Sigmoid colon (tissue), 6 donors: ENCODE measurements at regions not wholly inside any gene's neighbourhood (a gene's known extent, or its start where the extent isn't known, plus 50 kb on each side); places are given as distances from the start of the nearest gene placed in this dataset.

Experiments used
- DNase-seq: peaks from one replicate; pipeline ENCODE4 v3.0.0-alpha.2; 2019
- H3K27ac ChIP-seq, 4 donors: fragments of 200-600 bp; sonication (generic); one replicate each; pipeline ENCODE4 v1.5.1; 2016 to 2019; ENCODE audit warnings: mild to moderate bottlenecking in 1 of 4
- H3K27me3 ChIP-seq, 3 donors: fragments of 200-600 bp; sonication (generic); one replicate each; pipeline ENCODE4 v1.5.1; 2019; ENCODE audit warnings: mild to moderate bottlenecking in 1 of 3
- H3K36me3 ChIP-seq, 4 donors: fragments of 200-600 bp; sonication (generic); one replicate each; pipeline ENCODE4 v1.5.1; 2016 to 2019
- H3K4me1 ChIP-seq, 4 donors: fragments of 200-600 bp; sonication (generic); one replicate each; pipeline ENCODE4 v1.5.1; 2017 to 2019
- H3K4me3 ChIP-seq, 4 donors: fragments of 200-600 bp; sonication (generic); one replicate each; pipeline ENCODE4 v1.5.1; 2017 to 2019; ENCODE audit warnings: mild to moderate bottlenecking in 2 of 4, moderate library complexity in 1 of 4
- H3K9me3 ChIP-seq, 4 donors: fragments of 200-600 bp in 3 of 4; sonication (generic) in 3 of 4; one replicate each; pipeline versions ENCODE4 v1.5.1 to v1.6.1; 2013 to 2019
- EP300 ChIP-seq, 4 donors: sonication (generic); formaldehyde crosslinking; IDR thresholded peaks; one replicate each; pipeline ENCODE4 v1.6.1; 2017; ENCODE audit warnings: antibody characterized with exemption in 4 of 4
- POLR2A ChIP-seq, 2 donors: fragments of 450-650 bp; IDR thresholded peaks; one replicate each; pipeline ENCODE4 v1.6.1; 2016; ENCODE audit warnings: antibody characterized with exemption in 2 of 2, mild to moderate bottlenecking in 2 of 2, moderate library complexity in 2 of 2
- POLR2AphosphoS5 ChIP-seq, 4 donors: sonication (generic); formaldehyde crosslinking; IDR thresholded peaks; one replicate each; pipeline ENCODE4 v1.6.1; 2017; ENCODE audit warnings: antibody characterized with exemption in 4 of 4
- WGBS, 2 donors: extraction: QIAGEN DNeasy Blood & Tissue Kit; methylation state at CpG; one replicate each; pipeline ENCODE4 v1.1.7; 2013; 5-methylcytosine and 5-hydroxymethylcytosine counted together
- intact Hi-C: fragments of 100-400 bp; cut with DNase I; formaldehyde crosslinking; loops from one replicate; pipeline ENCODE4 v1.15.1; 2023
- TF ChIP-seq, protein P1 (sequence below), 4 experiments: fragments of 450-650 bp in 3 of 4; fragments of 200-600 bp in 1 of 4; IDR thresholded peaks; one replicate each; pipeline ENCODE4 v1.5.1; 2016 to 2019; ENCODE audit warnings: antibody characterized with exemption in 4 of 4, mild to moderate bottlenecking in 3 of 4, moderate library complexity in 2 of 4
- donor health status: healthy with polysubstance abuse.
- donor health status: healthy.

DNA sequence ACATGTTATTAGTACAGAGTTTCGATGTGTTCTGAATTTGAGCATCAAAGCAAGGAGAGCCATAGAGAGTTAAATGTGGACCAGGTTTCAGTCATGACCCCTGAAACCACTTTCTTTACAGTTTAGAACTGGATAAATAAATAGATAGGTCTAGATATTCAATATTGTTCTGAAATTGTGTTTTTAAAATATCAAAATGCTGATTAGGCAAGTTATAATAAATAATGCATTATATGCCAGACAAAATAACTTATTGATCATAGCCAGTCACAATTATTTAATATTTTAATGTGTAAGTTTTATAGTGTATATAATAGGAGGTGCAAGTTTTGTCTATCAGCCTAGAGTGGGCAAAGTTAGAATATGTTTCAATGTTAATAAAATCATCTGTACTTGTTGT, 569.5 kb downstream of the METTL15 start:
- H3K4me3 ChIP-seq, result no peak overlapping the region
- TF ChIP-seq, protein P1, sequence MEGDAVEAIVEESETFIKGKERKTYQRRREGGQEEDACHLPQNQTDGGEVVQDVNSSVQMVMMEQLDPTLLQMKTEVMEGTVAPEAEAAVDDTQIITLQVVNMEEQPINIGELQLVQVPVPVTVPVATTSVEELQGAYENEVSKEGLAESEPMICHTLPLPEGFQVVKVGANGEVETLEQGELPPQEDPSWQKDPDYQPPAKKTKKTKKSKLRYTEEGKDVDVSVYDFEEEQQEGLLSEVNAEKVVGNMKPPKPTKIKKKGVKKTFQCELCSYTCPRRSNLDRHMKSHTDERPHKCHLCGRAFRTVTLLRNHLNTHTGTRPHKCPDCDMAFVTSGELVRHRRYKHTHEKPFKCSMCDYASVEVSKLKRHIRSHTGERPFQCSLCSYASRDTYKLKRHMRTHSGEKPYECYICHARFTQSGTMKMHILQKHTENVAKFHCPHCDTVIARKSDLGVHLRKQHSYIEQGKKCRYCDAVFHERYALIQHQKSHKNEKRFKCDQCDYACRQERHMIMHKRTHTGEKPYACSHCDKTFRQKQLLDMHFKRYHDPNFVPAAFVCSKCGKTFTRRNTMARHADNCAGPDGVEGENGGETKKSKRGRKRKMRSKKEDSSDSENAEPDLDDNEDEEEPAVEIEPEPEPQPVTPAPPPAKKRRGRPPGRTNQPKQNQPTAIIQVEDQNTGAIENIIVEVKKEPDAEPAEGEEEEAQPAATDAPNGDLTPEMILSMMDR (IDR thresholded peaks at IDR 0.05), result no peak
- TF ChIP-seq EP300 (IDR thresholded peaks at IDR 0.05) (no peak), POLR2AphosphoS5 (IDR thresholded peaks at IDR 0.05) (no peak), POLR2A (IDR thresholded peaks at IDR 0.05) (no peak)
- no peaks in the 10 kb centered on the region for H3K27me3 ChIP-seq
- DNase-seq, result no peak
- no peaks in the 10 kb centered on the region for H3K4me1 ChIP-seq
- whole genome bisulfite sequencing, 2 donors, result 95 to 97% methylated on average over 1 of the region's 1 CpG
- no peaks in the 10 kb centered on the region for H3K36me3 ChIP-seq
- H3K9me3 ChIP-seq, result no peaks in the 10 kb centered on the region
- intact Hi-C loops, result no loop called here
- no peak overlapping the region for H3K27ac ChIP-seq

- no peak for DNase-seq
- no peaks in the 10 kb centered on the region for H3K9me3 ChIP-seq
- no peaks in the 10 kb centered on the region for H3K36me3 ChIP-seq
- TF ChIP-seq POLR2AphosphoS5 (IDR thresholded peaks at IDR 0.05) (no peak), POLR2A (IDR thresholded peaks at IDR 0.05) (no peak), EP300 (IDR thresholded peaks at IDR 0.05) (no peak)
- TF ChIP-seq, protein P1 (IDR thresholded peaks at IDR 0.05), result no peak
- WGBS, 2 donors, result 89% methylated on average over 2 of the region's 2 CpGs
- no peak overlapping the region for H3K4me3 ChIP-seq
- H3K27me3 ChIP-seq, result no peaks in the 10 kb centered on the region
- H3K4me1 ChIP-seq, result no peaks in the 10 kb centered on the region
- H3K27ac ChIP-seq, result no peak overlapping the region
- intact Hi-C loops, result no loop called here
Observed at GRCh38 chr11:28675183-28675582, 567.0 kb downstream of the METTL15 start.

- no peak for DNase-seq
- no peaks in the 10 kb centered on the region for H3K36me3 ChIP-seq
- H3K27ac ChIP-seq, result no peak overlapping the region
- intact Hi-C loops, result no loop called here
- no peaks in the 10 kb centered on the region for H3K9me3 ChIP-seq
- 43 to 58% methylated on average over 7 of the region's 7 CpGs for WGBS, 2 donors
- no peaks in the 10 kb centered on the region for H3K4me1 ChIP-seq
- H3K4me3 ChIP-seq, result no peak overlapping the region
- no peak for TF ChIP-seq EP300 (IDR thresholded peaks at IDR 0.05)
- TF ChIP-seq POLR2AphosphoS5 (IDR thresholded peaks at IDR 0.05), result no peak
- TF ChIP-seq, protein P1 (IDR thresholded peaks at IDR 0.05), result no peak
- no peak for TF ChIP-seq POLR2A (IDR thresholded peaks at IDR 0.05)
- no peaks in the 10 kb centered on the region for H3K27me3 ChIP-seq
Observed at GRCh38 chr11:28674433-28675103, 566.4 kb downstream of the METTL15 start.

DNA sequence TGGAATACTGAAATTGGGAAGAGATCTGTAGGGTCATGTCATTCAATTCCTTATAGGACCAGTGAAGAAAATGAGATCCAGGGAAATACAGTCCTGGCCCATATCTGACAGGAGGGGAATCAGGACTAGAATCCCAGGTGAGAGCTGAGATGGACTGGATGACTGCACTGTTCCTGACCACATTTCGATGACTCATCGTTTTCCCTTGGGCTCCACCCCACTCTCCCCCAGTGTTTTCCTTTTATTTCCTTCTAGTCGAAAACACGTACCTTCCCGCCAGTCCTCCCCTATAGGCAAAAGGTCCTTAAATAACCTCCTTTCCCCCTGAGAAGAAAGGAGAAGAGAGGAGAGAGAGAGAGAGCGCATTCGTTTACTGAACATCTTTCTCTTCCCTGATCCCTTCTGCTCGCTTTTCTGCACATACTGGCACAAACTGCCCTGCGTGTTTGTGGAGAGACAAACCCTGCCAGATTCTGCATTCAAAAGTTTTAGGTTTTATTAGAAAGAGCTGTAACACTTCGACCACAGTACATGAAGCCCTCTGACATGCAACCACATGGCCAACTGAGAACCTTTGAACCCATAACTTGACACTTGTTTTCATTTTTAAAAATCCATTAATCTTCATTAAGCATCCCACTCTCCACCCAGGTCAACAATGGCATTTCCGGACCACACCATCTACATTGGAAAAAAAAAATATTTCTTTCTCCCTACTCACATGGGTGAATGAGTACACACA, 565.7 kb downstream of the METTL15 start:
- no peak overlapping the region for H3K27ac ChIP-seq

More for the DNA sequence above, 565.7 kb downstream of the METTL15 start:
- Histone ChIP-seq H3K27me3 (no peaks in the 10 kb centered on the region), H3K4me1 (no peaks in the 10 kb centered on the region), H3K9me3 (no peaks in the 10 kb centered on the region), H3K4me3 (no peak overlapping the region), H3K36me3 (no peaks in the 10 kb centered on the region)
- TF ChIP-seq, protein P1 (IDR thresholded peaks at IDR 0.05), result no peak
- TF ChIP-seq POLR2AphosphoS5 (IDR thresholded peaks at IDR 0.05) (no peak), EP300 (IDR thresholded peaks at IDR 0.05) (no peak), POLR2A (IDR thresholded peaks at IDR 0.05) (no peak)
- DNase-seq, result no peak
- 72 to 79% methylated on average over 11 of the region's 11 CpGs for WGBS, 2 donors
- intact Hi-C loops, result no loop called here
